Inflammatory macrophage (primary cell): ENCODE measurements at regions not wholly inside any gene's neighbourhood (a gene's known extent, or its start where the extent isn't known, plus 50 kb on each side); places are given as distances from the start of the nearest gene placed in this dataset.
"Not testable (repeated sequence)": the region's sequence is repeated elsewhere in the genome, so short reads cannot be mapped to it uniquely, and the experiment has no call there.

Experiments used
- DNase-seq, 2 donors: peaks; one replicate each; pipeline ENCODE4 v3.0.0-alpha.2; 2020 to 2022

- DNase-seq: no peak
These were observed 111.8 kb upstream of the NBPF11 start for GRCh38 chr1:148263906-148264255.

- DNase-seq: peak; percentile 84 to 87
These were observed 111.2 kb upstream of the NBPF11 start for GRCh38 chr1:148263128-148263905.

- not testable (repeated sequence) for DNase-seq
These were observed 109.6 kb upstream of the NBPF11 start for GRCh38 chr1:148261684-148262083.

- peak in 1 of 2 donors; percentile 1 for DNase-seq
These were observed 105.8 kb upstream of the NBPF11 start for GRCh38 chr1:148257886-148258285.

- DNase-seq: peak in 1 of 2 donors; percentile 6
These were observed 102.7 kb upstream of the NBPF11 start for GRCh38 chr1:148254611-148255429.

GRCh38 chr1:148253808-148254207 is 101.7 kb upstream of the NBPF11 start:
- peak in 1 of 2 donors; percentile 21 for DNase-seq

GRCh38 chr1:148248798-148249197 is 96.7 kb upstream of the NBPF11 start:
- DNase-seq: not testable (repeated sequence)

- not testable (repeated sequence) for DNase-seq
These were observed 94.3 kb upstream of the NBPF11 start for GRCh38 chr1:148246258-148246861.

GRCh38 chr1:148245843-148246242 is 93.8 kb upstream of the NBPF11 start:
- not testable (repeated sequence) for DNase-seq

- not testable (repeated sequence) for DNase-seq
These were observed 93.4 kb upstream of the NBPF11 start for GRCh38 chr1:148245443-148245842.

- DNase-seq: not testable (repeated sequence)
These were observed 81.2 kb upstream of the NBPF11 start for GRCh38 chr1:148233250-148233649.

- DNase-seq: not testable (repeated sequence)
These were observed 76.8 kb upstream of the NBPF11 start for GRCh38 chr1:148228846-148229245.

- DNase-seq: not testable (repeated sequence)
These were observed 70.5 kb upstream of the NBPF11 start for GRCh38 chr1:148222399-148223159.

GRCh38 chr1:148221593-148221992 is 69.5 kb upstream of the NBPF11 start:
- not testable (repeated sequence) for DNase-seq

GRCh38 chr1:148219229-148219628 is 67.1 kb upstream of the NBPF11 start:
- DNase-seq: not testable (repeated sequence)

- DNase-seq: not testable (repeated sequence)
These were observed 59.1 kb upstream of the NBPF11 start for GRCh38 chr1:148211191-148211590.

- not testable (repeated sequence) for DNase-seq
These were observed 58.5 kb upstream of the NBPF11 start for GRCh38 chr1:148210624-148211023.

GRCh38 chr1:148210166-148210565 is 58.1 kb upstream of the NBPF11 start:
- not testable (repeated sequence) for DNase-seq

GRCh38 chr1:148202013-148202412 is 49.9 kb upstream of the NBPF11 start:
- not testable (repeated sequence) for DNase-seq
